HG03571 (cell line): ENCODE measurements at regions not wholly inside any gene's neighbourhood (a gene's known extent, or its start where the extent isn't known, plus 50 kb on each side); places are given as distances from the start of the nearest gene placed in this dataset.

Source experiments
- ATAC-seq: cut with Tn5 transposase; IDR thresholded peaks from one replicate; pipeline ENCODE4 v1.9.1; 2021; ENCODE audit not compliant: unreplicated experiment

DNA sequence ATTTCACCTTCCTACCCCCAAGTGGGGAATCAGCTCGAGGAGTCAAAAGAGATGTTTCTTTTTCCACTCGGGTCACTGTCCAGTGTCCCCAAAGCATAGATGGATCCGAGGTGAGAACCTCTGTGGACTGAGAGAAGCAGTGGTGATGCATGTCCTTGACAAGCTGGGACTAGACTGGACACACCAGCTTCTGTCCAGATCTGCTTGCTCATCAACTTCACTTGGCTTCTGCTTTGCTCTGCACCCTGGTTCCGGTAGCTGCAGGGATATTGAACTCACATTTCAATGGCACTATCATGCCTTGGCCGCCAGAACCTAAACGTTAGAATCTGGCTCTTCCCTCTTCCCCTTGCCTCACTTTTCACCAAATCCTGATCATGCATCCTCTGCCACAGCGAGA lies 50.3 kb upstream of the CXCL12 start:
- ATAC-seq: no peak

DNA sequence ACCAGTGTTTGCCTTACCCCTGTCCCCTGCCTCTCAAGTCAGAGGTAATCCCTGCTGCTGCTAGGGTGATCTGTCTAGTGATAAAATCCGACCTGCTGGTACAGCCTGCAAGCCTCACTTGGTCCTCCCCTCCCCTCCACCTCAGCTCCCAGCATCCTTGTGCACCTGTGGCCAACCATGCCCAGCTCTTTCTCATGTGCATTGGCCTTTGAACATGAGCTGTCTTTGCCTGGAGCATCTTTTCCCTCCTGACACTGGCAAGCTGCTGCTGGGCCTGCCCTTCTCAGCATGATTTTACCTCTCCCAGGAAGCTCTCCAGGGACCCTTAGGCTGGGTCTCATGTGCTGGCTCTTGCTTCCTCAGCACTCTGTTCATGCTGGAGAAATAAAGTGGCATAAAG lies 51.3 kb upstream of the CXCL12 start:
- no peak for ATAC-seq

DNA sequence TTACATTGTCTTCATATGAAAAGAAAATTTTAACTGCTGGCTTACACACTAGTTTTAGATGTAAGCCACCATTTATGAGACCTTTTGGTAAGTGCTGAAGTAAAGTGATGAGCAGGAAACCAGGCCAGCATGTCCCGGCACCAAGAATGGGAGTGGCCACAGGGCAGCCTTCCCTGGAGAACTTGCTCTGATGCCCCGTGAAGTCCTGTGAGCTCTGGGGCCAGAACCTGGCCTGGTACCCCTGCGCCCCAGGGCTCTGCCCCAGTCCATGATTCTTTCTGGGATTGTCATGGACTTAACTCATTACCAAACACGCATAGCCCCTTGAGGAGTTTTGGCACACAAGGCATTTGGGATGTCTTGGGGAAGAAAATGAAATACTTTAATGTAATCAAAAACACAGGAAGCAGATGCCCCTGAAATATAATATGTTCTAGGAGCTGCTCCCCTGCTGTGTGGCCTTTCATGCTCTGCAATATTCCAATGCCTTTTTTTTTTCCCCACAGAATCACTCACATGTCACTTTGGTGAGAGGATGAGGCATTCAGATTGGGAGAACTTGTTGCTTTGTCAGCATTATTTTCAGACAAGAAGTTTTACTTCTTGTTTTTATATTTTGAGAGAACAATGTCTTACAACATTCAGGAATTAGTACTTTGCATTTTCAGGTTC lies 53.1 kb upstream of the CXCL12 start:
- no peak for ATAC-seq

DNA sequence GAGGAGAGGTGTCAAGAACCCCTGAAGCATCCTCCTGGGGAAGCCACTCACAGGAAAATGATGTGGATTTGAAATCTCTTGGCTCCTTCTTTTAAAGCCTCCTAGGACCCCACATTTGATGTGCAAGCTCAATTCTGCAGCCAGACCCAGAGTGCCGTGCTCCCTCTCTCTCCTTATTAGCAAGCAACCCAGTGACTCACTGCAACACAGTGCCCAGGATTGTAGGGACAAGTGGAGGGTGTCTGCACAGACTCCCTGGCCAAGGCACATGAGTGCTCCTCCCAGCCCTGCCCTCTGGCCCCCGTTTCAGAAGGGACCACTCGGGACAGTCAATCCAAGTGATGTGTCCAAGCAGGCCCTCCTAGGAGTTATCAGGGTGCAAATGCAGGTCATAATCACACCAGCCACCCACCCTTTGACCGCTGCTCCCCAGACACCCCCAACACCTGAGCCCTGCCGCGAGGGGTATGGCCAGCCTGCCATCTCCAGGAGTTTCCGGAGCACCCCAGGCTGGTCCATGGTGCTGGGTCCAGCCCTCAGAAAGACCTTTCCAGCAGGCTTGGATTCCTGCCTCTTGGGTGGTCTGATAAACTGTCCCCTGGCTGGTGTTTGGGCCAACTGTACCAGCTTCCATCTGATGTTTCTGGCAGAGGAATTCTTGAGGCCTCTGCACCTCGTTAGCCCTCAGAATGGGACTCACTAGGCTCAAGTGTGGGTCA lies 54.5 kb upstream of the CXCL12 start:
- ATAC-seq: no peak

DNA sequence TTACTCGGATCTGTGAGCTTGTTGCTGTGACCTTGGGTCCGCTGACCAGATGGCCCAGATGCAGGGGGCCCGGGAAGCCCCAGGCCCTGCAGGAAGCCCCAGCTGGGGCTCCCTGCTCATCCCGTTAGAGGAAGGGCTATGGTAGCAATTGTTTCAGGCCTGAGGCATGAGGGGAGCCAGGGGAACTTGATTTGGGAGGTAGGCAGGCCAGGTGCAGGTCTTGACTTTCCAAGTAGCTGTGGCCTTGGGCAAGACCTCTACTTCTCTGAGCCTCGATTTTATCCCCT lies 55.0 kb upstream of the CXCL12 start:
- no peak for ATAC-seq

DNA sequence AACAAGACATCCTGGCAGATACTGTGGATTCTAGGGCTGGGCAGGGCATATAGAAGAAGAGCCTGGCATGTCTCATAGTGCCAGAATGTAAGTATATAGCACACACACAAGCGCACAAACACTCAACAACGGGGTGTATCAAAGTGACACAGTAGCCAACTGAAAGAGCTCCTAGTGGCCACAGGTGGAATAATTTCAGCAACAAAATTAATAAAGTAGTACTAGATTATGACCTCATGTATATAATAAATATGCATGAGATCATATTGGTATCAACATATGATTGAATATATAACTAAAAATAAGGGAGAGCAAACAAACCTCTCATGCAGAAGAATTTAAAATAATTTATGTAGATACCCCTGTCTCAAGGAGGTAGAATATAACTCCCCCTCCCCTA lies 72.4 kb upstream of the CXCL12 start:
- no peak for ATAC-seq

DNA sequence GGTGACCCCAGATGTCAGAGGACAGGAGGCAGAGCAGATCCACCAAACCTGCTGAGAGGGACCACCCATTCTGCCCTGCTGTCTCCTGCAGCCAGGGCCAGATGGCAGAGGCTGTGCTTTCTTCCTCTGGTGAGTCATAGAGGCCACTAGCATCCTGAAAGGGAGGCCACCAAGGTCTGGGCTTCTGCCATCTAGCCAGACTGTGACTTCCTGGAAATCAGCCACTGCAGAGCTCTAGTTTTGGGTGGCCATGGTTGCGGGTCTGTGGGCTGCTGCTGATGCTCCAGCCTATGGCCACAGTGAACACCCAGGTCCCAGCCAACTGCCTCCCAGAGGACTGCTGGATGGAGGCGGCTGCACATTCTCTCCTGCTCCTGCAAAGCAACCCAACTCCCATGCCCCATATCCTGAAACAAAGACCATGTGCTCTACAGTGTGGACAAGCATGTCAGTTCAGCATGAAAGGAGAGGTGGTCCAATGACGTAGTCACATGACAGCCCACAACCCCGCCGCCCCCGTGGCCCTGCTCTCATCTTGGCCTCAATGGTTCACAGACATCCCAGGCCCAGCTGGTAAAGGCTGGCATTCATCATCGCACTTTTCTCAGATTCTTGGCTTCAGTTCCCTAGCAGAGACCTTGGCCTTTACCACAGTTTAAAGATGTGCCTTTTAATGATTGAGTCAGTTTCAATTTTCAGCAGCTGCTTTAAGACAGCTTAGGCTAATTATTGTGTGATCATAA lies 73.9 kb upstream of the CXCL12 start:
- no peak for ATAC-seq

DNA sequence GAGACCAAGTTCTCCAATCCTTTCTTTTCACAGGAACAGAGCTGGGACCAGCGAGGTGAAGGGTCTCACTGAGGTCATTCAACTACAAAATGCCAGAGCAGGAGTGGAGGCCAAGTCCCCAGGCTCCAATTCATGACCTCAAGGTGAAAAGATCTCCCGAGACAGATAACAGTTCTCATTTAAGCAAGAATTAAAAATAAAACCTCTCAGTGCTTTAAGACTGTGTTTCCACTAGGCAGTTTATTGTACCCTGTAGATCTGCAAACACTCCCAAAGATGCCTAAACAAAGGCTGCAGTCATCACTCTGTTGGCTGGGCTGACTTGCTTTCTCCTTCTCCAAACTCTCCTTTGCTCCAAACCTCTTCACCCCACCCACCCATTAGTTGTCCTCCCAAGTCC lies 74.8 kb upstream of the CXCL12 start:
- no peak for ATAC-seq

DNA sequence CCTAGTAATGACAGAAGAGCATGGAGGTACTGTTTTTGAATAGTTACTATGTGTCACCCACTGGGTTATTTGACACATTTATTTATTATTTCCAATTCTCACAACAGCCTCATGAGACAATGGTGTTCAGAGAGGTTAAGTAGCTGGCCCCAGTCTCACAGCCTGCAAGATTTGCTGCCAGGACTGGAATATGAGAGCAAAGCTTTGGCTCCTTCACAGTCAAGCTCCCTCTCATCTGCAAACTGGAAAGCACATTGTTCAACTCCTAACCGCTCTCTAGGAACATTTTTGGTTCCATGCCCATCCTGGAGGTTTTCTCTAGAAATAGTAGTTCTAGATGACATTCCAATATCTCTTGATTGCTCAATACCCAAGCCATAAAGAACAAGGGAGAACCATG lies 75.5 kb upstream of the CXCL12 start:
- ATAC-seq: no peak

DNA sequence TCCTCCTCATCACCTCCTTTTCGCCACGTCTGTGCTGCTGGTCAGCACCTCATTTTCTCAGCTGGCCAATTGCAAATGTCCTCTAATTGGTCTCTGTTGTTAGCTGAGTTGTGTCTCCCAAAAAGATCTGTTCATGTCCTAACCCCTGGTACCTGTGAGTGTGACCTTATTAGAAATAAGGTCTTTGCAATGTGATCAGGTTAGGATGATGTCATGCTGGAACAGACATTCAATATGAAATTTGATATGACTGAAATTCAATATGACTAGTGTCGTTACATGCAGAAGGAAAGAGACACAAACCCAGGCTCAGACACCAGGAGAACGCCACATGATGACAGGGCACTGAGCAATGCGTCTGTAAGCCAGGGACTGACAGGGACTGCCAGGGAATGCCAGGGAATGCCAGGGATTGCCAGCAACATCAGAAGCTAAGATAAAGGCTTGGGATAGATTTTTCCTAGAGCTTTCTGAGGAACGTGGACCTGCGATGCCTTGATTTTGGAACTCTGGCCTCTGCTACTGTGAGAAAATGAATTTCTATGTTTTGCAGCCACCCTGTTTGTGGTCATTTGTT lies 77.5 kb upstream of the CXCL12 start:
- no peak for ATAC-seq

DNA sequence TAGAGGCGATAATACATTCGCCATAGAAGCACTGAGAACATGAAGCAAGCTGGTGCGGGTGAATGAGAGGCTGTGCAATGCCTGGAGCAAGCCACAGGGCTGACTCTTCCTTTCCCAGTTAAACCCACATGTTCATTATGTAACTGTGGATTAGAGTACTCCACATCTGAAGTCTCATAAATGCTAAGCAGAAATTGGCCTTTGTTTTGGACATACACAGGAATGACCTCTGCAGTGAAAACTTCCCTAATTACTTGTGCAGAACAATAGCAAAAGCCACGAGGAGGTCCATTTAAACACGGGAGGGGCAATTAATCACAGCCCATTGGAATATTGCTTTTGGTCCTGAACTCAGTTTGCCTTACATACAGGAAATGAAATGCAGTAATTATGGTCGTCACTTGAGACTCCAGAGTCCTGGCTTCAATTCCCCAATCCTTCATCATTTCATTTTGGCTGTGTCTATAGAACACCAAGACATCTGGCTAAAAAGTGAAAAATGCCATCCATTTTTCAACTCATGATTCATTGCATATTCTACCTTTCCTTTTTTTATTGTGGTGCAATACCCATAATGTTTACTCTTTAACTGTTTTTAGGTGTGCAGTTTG lies 78.7 kb upstream of the CXCL12 start:
- no peak for ATAC-seq

DNA sequence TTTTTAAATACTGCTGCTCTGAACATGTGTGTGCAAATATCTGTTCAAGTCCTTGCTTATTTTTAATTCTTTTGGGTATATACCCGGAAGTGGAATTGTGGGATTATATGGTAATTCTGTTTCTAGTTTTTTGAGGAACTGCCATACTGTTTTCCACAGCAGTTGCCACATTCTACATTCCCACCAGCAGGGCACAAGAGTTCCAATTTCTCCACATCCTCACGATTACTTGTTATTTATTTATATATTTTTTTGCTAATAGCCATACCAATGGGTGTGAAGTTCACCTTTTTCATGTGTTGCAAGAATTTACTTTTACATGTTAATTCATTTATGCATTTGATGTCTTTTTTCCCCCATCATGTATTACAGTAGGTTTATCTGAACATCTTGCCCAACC lies 79.6 kb upstream of the CXCL12 start:
- no peak for ATAC-seq

DNA sequence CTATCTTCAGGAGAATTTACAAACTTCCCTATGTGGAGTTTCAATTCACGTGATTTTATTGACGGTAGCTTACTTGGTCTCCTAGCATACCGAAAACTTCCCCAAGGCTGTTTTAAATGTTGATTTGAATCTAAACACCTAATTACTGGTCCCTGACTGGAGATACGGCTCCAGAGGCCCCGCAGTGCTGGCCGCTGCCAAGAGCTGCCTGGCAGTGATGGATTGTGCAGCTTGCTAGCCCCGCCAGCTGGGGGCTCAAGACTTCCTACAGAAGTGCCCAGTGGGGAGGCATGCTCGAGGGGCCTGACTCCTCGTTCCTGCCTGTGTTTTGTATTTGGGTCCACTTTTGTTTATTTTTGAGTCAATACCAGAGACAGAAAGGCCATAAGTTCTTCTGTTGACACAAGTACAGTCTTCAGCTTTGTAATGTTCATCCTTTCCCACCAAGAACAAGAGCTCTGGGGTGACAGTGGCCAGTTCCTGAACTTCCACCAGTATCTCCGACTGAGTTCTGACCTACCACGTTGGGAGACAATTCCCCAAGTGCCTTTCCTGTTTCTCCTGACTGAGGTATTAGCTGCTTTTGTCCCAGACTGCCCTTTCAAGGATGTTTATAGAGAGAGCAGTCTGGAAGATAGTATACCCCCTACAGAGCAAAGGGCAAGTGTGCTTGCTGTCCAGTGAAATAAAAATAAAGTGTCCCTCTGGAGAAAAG lies 80.7 kb upstream of the CXCL12 start:
- ATAC-seq: no peak

DNA sequence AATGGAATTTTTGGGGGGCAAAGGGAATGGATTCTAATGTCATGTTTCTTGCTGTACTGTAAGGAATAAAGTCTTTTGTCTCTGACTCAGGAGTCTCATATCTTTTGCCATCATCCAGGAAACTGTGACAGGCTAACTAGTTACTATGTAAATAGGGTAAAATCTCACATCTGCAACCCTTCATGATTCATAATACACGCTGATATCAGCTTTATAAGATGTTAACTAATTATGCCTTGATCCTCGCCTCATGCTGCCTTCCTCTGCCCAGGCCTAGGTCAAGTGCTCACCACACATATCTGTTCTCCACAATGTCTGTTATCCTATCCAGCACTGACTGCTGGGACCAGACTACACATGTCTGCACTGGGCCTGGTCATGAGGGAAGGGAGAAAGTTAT lies 81.3 kb upstream of the CXCL12 start:
- ATAC-seq: no peak

DNA sequence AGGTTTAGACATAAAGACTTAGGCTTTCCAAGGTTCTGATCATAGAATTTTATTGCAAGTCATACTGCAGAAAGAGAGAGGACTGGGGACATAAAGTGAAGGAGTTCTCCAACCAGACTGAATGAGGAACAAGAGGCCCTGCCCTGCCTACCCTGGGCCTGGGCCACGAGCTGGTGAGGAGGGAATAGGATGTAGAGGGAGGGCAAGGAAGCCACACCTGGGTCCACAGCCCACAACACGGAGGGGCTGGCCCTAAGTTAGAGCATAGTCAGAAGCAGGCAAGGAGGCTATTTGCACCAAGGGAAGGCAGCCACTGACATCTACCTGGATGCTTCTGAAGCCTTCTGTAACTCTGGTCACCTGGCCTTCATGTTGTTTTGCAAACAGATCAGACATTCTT lies 82.2 kb upstream of the CXCL12 start:
- ATAC-seq: no peak

DNA sequence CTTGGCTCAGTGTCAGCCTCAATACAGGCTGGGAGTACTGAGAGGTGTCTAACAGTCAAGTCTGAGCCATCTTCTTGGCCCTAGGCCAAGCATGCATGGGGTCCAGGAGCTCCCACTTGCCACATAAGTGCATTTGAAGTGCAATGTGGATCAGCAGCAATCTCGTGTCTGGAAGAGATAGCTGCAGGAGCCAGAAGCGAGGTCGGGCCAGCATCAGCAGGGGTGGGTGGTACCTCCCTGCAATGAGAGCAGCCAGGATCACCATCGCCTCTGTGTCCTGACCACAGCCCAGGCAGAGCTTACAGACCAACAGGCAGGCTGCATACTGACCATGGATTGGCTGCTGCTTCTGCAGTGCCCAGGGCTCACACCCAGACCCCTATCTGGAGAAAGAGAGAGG lies 83.0 kb upstream of the CXCL12 start:
- ATAC-seq: no peak

DNA sequence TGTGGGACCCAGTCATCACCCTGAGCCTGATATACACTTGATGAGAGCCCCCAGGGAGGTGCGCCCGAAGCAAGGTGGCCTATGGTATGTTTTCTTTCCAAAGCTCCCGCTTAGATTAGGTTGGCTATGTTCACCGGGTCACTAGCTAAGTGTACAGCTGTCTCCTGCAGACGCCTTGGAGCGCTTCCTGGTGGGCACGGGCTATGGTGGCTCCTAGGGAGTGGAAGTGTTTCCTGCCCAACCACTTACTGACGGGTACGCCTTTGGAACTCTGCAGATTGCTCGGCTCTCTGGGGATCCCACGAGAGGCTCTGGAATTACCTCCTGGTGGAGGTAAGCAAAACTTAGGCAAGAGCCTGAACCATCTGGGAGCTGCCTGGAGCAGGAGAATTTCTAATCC lies 83.6 kb upstream of the CXCL12 start:
- no peak for ATAC-seq

DNA sequence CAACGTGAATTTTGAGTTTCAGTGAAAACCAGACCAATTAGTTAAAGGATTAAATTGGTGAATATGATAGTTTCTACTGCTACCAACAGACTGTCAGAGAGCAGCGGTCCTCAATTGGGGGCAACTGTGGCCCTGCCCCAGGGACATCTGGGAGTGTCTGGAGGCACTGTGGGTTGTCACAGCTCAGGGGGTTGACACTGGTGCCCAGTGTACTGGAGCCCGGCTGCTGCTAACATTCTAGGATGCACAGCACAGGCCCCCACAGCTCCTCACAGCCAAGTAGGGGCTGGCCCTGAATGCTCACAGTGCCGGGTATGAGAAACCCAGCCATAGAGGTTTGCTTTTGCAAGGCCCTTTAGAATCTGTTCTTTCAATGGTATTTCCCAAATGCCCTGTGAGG lies 84.1 kb upstream of the CXCL12 start:
- no peak for ATAC-seq

DNA sequence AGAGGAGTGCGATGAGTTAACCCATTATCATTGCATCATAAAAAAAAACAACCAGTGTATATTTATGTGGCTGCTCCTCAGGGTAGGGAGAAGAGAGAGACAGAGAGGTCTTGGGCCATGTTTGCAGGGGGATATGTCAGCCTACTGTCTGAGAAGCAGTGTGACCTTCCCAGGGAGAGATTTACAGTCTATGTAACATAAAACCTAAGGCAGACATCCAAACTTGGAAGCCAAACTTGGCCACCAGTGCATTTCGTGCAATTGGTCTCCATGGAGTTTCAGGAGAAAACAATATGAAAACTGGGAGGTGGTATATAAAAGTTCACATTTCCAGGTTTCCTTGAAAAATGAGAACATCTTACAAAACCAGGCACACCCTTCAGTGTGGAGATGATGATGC lies 85.9 kb upstream of the CXCL12 start:
- no peak for ATAC-seq

DNA sequence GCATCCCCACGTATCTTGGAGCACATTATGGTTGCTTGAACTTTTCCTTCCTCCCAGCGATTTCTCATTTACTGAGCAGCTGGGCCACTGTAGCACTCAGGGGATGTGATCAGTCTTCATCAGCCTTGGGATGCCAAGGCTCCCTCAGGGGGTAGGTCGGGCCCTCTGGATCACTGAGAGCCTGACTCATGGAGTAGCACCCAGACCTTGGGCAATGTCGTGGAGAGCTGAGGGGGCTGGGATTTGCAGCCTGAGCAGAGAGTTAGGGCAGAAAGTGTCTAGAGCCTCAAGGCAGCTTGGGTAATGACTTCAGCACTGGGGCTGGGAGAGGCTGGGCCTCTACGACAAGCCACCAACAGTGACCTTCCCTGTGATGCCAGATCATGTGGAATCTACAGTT lies 86.5 kb upstream of the CXCL12 start:
- no peak for ATAC-seq

DNA sequence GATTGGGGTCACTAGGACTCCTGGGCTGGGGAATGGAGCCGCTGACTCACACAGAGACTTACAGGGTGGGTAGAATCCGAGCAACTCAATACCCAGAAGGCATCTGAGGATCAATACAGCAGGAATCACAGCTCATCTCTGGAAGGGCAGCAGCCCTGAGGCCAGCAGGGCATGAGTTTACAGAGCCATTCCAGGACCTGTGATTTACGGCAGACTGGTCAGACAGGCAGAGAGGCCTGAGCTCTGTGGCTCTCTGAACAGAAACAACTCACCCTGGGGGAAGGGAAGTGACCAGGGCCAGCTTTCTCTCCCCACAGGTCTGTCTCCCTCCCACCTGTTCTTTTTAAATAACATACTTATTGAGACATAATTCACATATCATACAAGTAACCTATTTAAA lies 88.2 kb upstream of the CXCL12 start:
- no peak for ATAC-seq
